Adrenal gland (tissue), 5 donors: ENCODE measurements at regions not wholly inside any gene's neighbourhood (a gene's known extent, or its start where the extent isn't known, plus 50 kb on each side); places are given as distances from the start of the nearest gene placed in this dataset.

Source experiments
- CTCF ChIP-seq, 6 experiments: fragments of 450-650 bp in 4 of 6; fragments of 200-600 bp in 2 of 6; sonication (generic) in 1 of 6; IDR thresholded peaks; 1 replicate in 5 of 6; 2 replicates in 1 of 6; pipeline versions ENCODE4 v1.5.1 to v1.8.0; 2016 to 2021; ENCODE audit warnings: antibody characterized with exemption in 6 of 6, mild to moderate bottlenecking in 2 of 6, moderate library complexity in 1 of 6
- POLR2A ChIP-seq, 2 donors: fragments of 450-650 bp; IDR thresholded peaks; one replicate each; pipeline ENCODE4 v1.6.1; 2017; ENCODE audit warnings: antibody characterized with exemption in 2 of 2, mild to moderate bottlenecking in 2 of 2, moderate library complexity in 1 of 2
- donor health status: DM: no; HTN: no; CAD: no.

GRCh38 chr7:153190452-153190851 is 430.9 kb downstream of the ACTR3B start:
- no peak for TF ChIP-seq CTCF (IDR thresholded peaks at IDR 0.05)
- no peak for TF ChIP-seq POLR2A (IDR thresholded peaks at IDR 0.05)
